HG03108 (cell line): ENCODE measurements at regions not wholly inside any gene's neighbourhood (a gene's known extent, or its start where the extent isn't known, plus 50 kb on each side); places are given as distances from the start of the nearest gene placed in this dataset.
"Not testable (repeated sequence)": the region's sequence is repeated elsewhere in the genome, so short reads cannot be mapped to it uniquely, and the experiment has no call there.

Experiments
- ATAC-seq: cut with Tn5 transposase; IDR thresholded peaks from one replicate; pipeline ENCODE4 v1.9.1; 2021; ENCODE audit warnings: moderate library complexity; ENCODE audit not compliant: unreplicated experiment

GRCh38 chr2:43074592-43075053 is 151.8 kb downstream of the ZFP36L2 start:
- no peak for ATAC-seq

- no peak for ATAC-seq
Observed at GRCh38 chr2:43074052-43074451, 152.4 kb downstream of the ZFP36L2 start.

GRCh38 chr2:43073401-43073825 is 153.0 kb downstream of the ZFP36L2 start:
- ATAC-seq, result no peak

- no peak for ATAC-seq
Observed at GRCh38 chr2:43071599-43072550, 154.5 kb downstream of the ZFP36L2 start.

GRCh38 chr2:43070676-43071502 is 155.5 kb downstream of the ZFP36L2 start:
- no peak for ATAC-seq

- ATAC-seq, result no peak
Observed at GRCh38 chr2:43070030-43070429, 156.4 kb downstream of the ZFP36L2 start.

- no peak for ATAC-seq
Observed at GRCh38 chr2:43068631-43069517, 157.5 kb downstream of the ZFP36L2 start.

GRCh38 chr2:43068041-43068533 is 158.3 kb downstream of the ZFP36L2 start:
- ATAC-seq, result no peak

GRCh38 chr2:43067254-43068040 is 159.0 kb downstream of the ZFP36L2 start:
- ATAC-seq, result no peak

- not testable (repeated sequence) for ATAC-seq
Observed at GRCh38 chr2:43066541-43067253, 159.7 kb downstream of the ZFP36L2 start.

GRCh38 chr2:43065871-43066270 is 160.5 kb downstream of the ZFP36L2 start:
- ATAC-seq, result no peak

GRCh38 chr2:43065036-43065435 is 161.4 kb downstream of the ZFP36L2 start:
- no peak for ATAC-seq

GRCh38 chr2:43063096-43063495 is 163.3 kb downstream of the ZFP36L2 start:
- ATAC-seq, result not testable (repeated sequence)

GRCh38 chr2:43062058-43062457 is 164.3 kb downstream of the ZFP36L2 start:
- ATAC-seq, result no peak

- no peak for ATAC-seq
Observed at GRCh38 chr2:43060390-43061016, 165.9 kb downstream of the ZFP36L2 start.

GRCh38 chr2:43059183-43059897 is 167.1 kb downstream of the ZFP36L2 start:
- ATAC-seq, result peak; percentile 66

GRCh38 chr2:43058726-43059110 is 167.7 kb downstream of the ZFP36L2 start:
- ATAC-seq, result no peak
